ENCODE measurements at regions not wholly inside any gene's neighbourhood (a gene's known extent, or its start where the extent isn't known, plus 50 kb on each side); places are given as distances from the start of the nearest gene placed in this dataset.
A peak's percentile ranks its signal among the peaks of the same experiment; 100 is the strongest.

DNA sequence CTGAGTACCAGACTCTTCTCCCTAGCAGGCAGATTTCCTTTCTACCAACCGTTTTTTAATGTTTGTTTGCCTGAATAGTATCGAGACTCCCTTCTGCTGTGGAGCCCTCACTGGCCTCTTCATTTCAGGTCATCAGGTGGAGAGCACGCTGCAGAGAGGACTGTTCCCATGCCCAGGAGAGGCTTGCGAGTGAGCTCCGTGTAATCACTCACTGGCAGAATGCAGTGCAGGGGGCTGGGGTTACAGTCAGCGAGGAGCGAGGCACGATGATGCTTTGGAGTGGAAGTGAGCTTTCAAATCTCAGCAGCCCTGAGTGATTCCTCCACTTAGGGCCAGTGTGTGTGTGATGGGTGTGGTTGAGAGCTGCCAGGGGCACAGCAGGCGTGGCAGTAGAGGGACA lies 385.2 kb downstream of the SHQ1 start:
- Histone ChIP-seq H3K9me3 (no peaks in the 10 kb centered on the region), H3K4me1 (no peaks in the 10 kb centered on the region), H3K36me3 (no peaks in the 10 kb centered on the region), H3K27me3 (ENCODE audit: low read depth) (no peaks in the 10 kb centered on the region), H3K4me3 (no peak overlapping the region), H3K27ac (no peak overlapping the region)
- DNase-seq (no peak), ATAC-seq (no peak)
- intact Hi-C loops (cut with DNase I), result no loop called here
- TF ChIP-seq, protein P1, sequence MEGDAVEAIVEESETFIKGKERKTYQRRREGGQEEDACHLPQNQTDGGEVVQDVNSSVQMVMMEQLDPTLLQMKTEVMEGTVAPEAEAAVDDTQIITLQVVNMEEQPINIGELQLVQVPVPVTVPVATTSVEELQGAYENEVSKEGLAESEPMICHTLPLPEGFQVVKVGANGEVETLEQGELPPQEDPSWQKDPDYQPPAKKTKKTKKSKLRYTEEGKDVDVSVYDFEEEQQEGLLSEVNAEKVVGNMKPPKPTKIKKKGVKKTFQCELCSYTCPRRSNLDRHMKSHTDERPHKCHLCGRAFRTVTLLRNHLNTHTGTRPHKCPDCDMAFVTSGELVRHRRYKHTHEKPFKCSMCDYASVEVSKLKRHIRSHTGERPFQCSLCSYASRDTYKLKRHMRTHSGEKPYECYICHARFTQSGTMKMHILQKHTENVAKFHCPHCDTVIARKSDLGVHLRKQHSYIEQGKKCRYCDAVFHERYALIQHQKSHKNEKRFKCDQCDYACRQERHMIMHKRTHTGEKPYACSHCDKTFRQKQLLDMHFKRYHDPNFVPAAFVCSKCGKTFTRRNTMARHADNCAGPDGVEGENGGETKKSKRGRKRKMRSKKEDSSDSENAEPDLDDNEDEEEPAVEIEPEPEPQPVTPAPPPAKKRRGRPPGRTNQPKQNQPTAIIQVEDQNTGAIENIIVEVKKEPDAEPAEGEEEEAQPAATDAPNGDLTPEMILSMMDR (IDR thresholded peaks at IDR 0.05), result no peak

DNA sequence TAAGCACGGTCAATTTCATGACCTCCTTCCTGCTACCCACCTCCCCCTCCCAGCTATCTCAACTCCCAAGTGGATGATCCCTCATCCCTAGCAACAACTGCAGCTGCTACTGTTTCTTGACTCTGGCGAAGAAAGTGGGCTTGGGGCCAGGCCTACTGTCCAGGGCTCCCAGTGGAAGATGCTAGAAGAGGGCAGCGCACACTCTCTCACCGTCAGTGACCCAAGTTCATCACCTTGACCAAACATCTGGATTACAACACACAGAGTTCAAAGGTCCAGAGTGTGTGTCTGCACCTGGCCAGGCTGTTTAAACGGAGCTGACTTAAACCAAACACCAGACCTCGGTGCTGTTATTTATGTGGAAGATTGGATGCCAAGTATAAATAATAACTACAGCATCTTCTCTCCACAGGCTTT lies 385.6 kb downstream of the SHQ1 start:
- no peak for ATAC-seq
- H3K27ac ChIP-seq, result no peak overlapping the region
- H3K4me1 ChIP-seq, result no peaks in the 10 kb centered on the region
- no peaks in the 10 kb centered on the region for H3K36me3 ChIP-seq
- TF ChIP-seq, protein P1 (IDR thresholded peaks at IDR 0.05), result no peak
- H3K27me3 ChIP-seq (ENCODE audit: low read depth), result no peaks in the 10 kb centered on the region
- H3K9me3 ChIP-seq, result no peaks in the 10 kb centered on the region
- intact Hi-C loops (cut with DNase I), result no loop called here
- DNase-seq, result no peak
- no peak overlapping the region for H3K4me3 ChIP-seq

DNA sequence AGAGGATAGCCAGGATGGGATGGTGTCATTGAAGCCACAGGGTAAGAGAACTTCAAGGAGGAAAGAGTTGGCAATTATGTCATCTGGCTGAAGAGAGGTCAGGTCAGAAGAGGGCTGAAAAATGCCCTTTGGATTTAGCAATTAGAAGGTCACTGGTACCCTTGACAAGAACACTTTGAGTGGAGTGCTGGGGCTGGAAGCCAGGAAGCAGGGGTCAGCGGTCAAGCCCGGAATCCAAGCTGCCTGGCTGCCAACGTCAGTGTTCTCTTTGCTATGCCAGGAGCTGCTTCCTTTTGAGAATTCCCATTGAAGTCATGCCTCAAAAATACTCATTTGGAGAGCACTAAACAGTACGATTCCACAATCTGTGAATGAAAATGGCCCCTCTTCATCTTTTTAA lies 386.5 kb downstream of the SHQ1 start:
- intact Hi-C loops (cut with DNase I), result no loop called here
- TF ChIP-seq, protein P1 (IDR thresholded peaks at IDR 0.05), result no peak

GRCh38 chr3:72460205-72461174 lies 387.8 kb downstream of the SHQ1 start:
- no peaks in the 10 kb centered on the region for H3K9me3 ChIP-seq
- no peaks in the 10 kb centered on the region for H3K4me1 ChIP-seq
- no peak for DNase-seq
- no peak overlapping the region for H3K4me3 ChIP-seq
- TF ChIP-seq, protein P1 (IDR thresholded peaks at IDR 0.05), result no peak
- H3K27me3 ChIP-seq (ENCODE audit: low read depth), result no peaks in the 10 kb centered on the region
- H3K27ac ChIP-seq, result no peak overlapping the region
- intact Hi-C loops (cut with DNase I), result no loop called here
- no peaks in the 10 kb centered on the region for H3K36me3 ChIP-seq
- no peak for ATAC-seq

More for the DNA sequence above, 386.5 kb downstream of the SHQ1 start:
- DNase-seq (peak; percentile 63), ATAC-seq (peak; percentile 64)
- Histone ChIP-seq H3K27me3 (ENCODE audit: low read depth) (no peaks in the 10 kb centered on the region), H3K4me3 (no peak overlapping the region), H3K36me3 (no peaks in the 10 kb centered on the region), H3K27ac (no peak overlapping the region), H3K4me1 (no peaks in the 10 kb centered on the region), H3K9me3 (no peaks in the 10 kb centered on the region)

- H3K27me3 ChIP-seq (ENCODE audit: low read depth), result no peaks in the 10 kb centered on the region
- H3K36me3 ChIP-seq, result no peaks in the 10 kb centered on the region
- no peak overlapping the region for H3K4me3 ChIP-seq
- ATAC-seq (no peak), DNase-seq (no peak)
- H3K4me1 ChIP-seq, result peaks cover 4% of the 10 kb centered on the region
- intact Hi-C loops (cut with DNase I), result no loop called here
- TF ChIP-seq, protein P1 (IDR thresholded peaks at IDR 0.05), result no peak
- no peak overlapping the region for H3K27ac ChIP-seq
- no peaks in the 10 kb centered on the region for H3K9me3 ChIP-seq
Measured at GRCh38 chr3:72459588-72459987, 388.7 kb downstream of the SHQ1 start.
